Astrocyte (in vitro differentiated cells and primary cell): ENCODE measurements at regions not wholly inside any gene's neighbourhood (a gene's known extent, or its start where the extent isn't known, plus 50 kb on each side); places are given as distances from the start of the nearest gene placed in this dataset.

Experiments
- DNase-seq: peaks from one replicate; pipeline ENCODE4 v3.0.0-alpha.2; 2010; ENCODE audit warnings: low read depth
- FAIRE-seq: peaks from 2 replicates; lab custom pipeline; 2011; peaks lifted over from hg19 to GRCh38; lab: Jason Lieb, UNC
- H2AFZ ChIP-seq: 2 replicates; pipeline ENCODE4 v1.6.0; 2012; ENCODE audit warnings: low read depth, low read length, inconsistent platforms
- H3K27ac ChIP-seq: 2 replicates; pipeline ENCODE4 v1.5.1; 2011; ENCODE audit warnings: low read depth, low read length, inconsistent platforms
- H3K27me3 ChIP-seq: 2 replicates; pipeline ENCODE4 v1.6.0; 2011; ENCODE audit warnings: low read length, inconsistent platforms; ENCODE audit not compliant: insufficient read depth
- H3K36me3 ChIP-seq: 2 replicates; pipeline ENCODE4 v1.5.1; 2011; ENCODE audit warnings: low read length, inconsistent platforms; ENCODE audit not compliant: insufficient read depth
- H3K4me1 ChIP-seq: 2 replicates; pipeline ENCODE4 v1.5.1; 2011; ENCODE audit warnings: low read length, inconsistent platforms; ENCODE audit not compliant: insufficient read depth
- H3K4me2 ChIP-seq: 2 replicates; pipeline ENCODE4 v1.6.0; 2012; ENCODE audit warnings: low read length, inconsistent platforms
- H3K4me3 ChIP-seq: 2 replicates; pipeline ENCODE4 v1.5.1; 2011; ENCODE audit warnings: low read depth, mild to moderate bottlenecking, low read length, inconsistent platforms; ENCODE audit not compliant: insufficient read depth
- H3K79me2 ChIP-seq: 2 replicates; pipeline ENCODE4 v1.6.0; 2012; ENCODE audit warnings: mild to moderate bottlenecking, low read length, inconsistent platforms; ENCODE audit not compliant: insufficient read depth
- H3K9ac ChIP-seq: 2 replicates; pipeline ENCODE4 v1.6.0; 2012; ENCODE audit warnings: mild to moderate bottlenecking, low read length, inconsistent platforms
- H3K9me3 ChIP-seq: 2 replicates; pipeline ENCODE4 v1.5.1; 2012; ENCODE audit warnings: low read depth, mild to moderate bottlenecking, low read length, inconsistent platforms; ENCODE audit not compliant: insufficient read depth
- H4K20me1 ChIP-seq: 2 replicates; pipeline ENCODE4 v1.6.0; 2012; ENCODE audit warnings: low read length, inconsistent platforms; ENCODE audit not compliant: insufficient read depth
- H3K27ac Mint-ChIP-seq: one replicate; pipeline ENCODE4 v1.8.0; 2021; ENCODE audit warnings: mild to moderate bottlenecking, mixed read lengths; ENCODE audit not compliant: unreplicated experiment
- H3K27me3 Mint-ChIP-seq: one replicate; pipeline ENCODE4 v1.8.0; 2021; ENCODE audit warnings: low read depth, mixed read lengths; ENCODE audit not compliant: unreplicated experiment
- H3K36me3 Mint-ChIP-seq: one replicate; pipeline ENCODE4 v1.8.0; 2021; ENCODE audit warnings: low read depth, mixed read lengths; ENCODE audit not compliant: unreplicated experiment
- H3K4me1 Mint-ChIP-seq: one replicate; pipeline ENCODE4 v1.8.0; 2021; ENCODE audit warnings: low read depth, mixed read lengths; ENCODE audit not compliant: unreplicated experiment
- H3K4me3 Mint-ChIP-seq: one replicate; pipeline ENCODE4 v1.8.0; 2021; ENCODE audit warnings: mild to moderate bottlenecking, moderate library complexity, mixed read lengths; ENCODE audit not compliant: unreplicated experiment
- H3K9me3 Mint-ChIP-seq: one replicate; pipeline ENCODE4 v1.8.0; 2021; ENCODE audit warnings: mild to moderate bottlenecking, mixed read lengths; ENCODE audit not compliant: unreplicated experiment
- CTCF ChIP-seq: IDR thresholded peaks from 2 replicates; pipeline ENCODE4 v1.5.1; 2011; ENCODE audit warnings: low read depth, mild to moderate bottlenecking, inconsistent platforms, low read length, moderate library complexity; ENCODE audit not compliant: insufficient read depth
- EZH2 ChIP-seq: IDR thresholded peaks from 2 replicates; pipeline ENCODE4 v1.6.1; 2012; ENCODE audit warnings: mild to moderate bottlenecking, low read length, inconsistent platforms; ENCODE audit not compliant: insufficient read depth

GRCh38 chr9:12305211-12305610 lies 388.0 kb upstream of the TYRP1 start:
- no peak for FAIRE-seq
- Histone ChIP-seq H3K27me3 (no peaks in the 10 kb centered on the region), H2AFZ (no peak overlapping the region), H3K4me1 (no peaks in the 10 kb centered on the region), H3K27ac (no peak overlapping the region), H3K9me3 (no peaks in the 10 kb centered on the region), H3K36me3 (no peaks in the 10 kb centered on the region), H3K4me3 (no peak overlapping the region), H3K4me2 (no peak overlapping the region), H4K20me1 (no peaks in the 10 kb centered on the region), H3K79me2 (no peaks in the 10 kb centered on the region), H3K9ac (no peak overlapping the region)
- no peak for DNase-seq
- Mint-ChIP-seq H3K27ac (no peak overlapping the region), H3K27me3 (no peaks in the 10 kb centered on the region), H3K36me3 (no peaks in the 10 kb centered on the region), H3K4me3 (no peak overlapping the region), H3K9me3 (no peaks in the 10 kb centered on the region), H3K4me1 (no peaks in the 10 kb centered on the region)
- TF ChIP-seq EZH2 (no peak), CTCF (no peak)

- no peaks in the 10 kb centered on the region for H3K4me1 ChIP-seq
- H3K4me2 ChIP-seq: no peak overlapping the region
- FAIRE-seq (no peak), DNase-seq (no peak)
- H3K36me3 Mint-ChIP-seq: no peaks in the 10 kb centered on the region
- no peaks in the 10 kb centered on the region for H3K27me3 Mint-ChIP-seq
- no peak overlapping the region for H3K4me3 Mint-ChIP-seq
- peaks cover 7% of the 10 kb centered on the region for H3K9me3 Mint-ChIP-seq
- no peaks in the 10 kb centered on the region for H4K20me1 ChIP-seq
- no peak overlapping the region for H3K27ac ChIP-seq
- H3K9ac ChIP-seq: no peak overlapping the region
- no peak overlapping the region for H2AFZ ChIP-seq
- no peak overlapping the region for H3K27ac Mint-ChIP-seq
- H3K79me2 ChIP-seq: no peaks in the 10 kb centered on the region
- TF ChIP-seq CTCF (no peak), EZH2 (no peak)
- H3K27me3 ChIP-seq: no peaks in the 10 kb centered on the region
- H3K4me1 Mint-ChIP-seq: no peaks in the 10 kb centered on the region
- H3K4me3 ChIP-seq: no peak overlapping the region
- H3K9me3 ChIP-seq: no peaks in the 10 kb centered on the region
- H3K36me3 ChIP-seq: no peaks in the 10 kb centered on the region
These were observed 378.6 kb upstream of the TYRP1 start for GRCh38 chr9:12314589-12314988.

- no peak overlapping the region for H3K4me2 ChIP-seq
- FAIRE-seq: no peak
- H2AFZ ChIP-seq: no peak overlapping the region
- H3K9me3 ChIP-seq: no peaks in the 10 kb centered on the region
- Mint-ChIP-seq H3K36me3 (no peaks in the 10 kb centered on the region), H3K4me3 (no peak overlapping the region), H3K27me3 (no peaks in the 10 kb centered on the region), H3K9me3 (no peaks in the 10 kb centered on the region), H3K27ac (no peak overlapping the region), H3K4me1 (no peaks in the 10 kb centered on the region)
- DNase-seq: no peak
- no peaks in the 10 kb centered on the region for H4K20me1 ChIP-seq
- no peaks in the 10 kb centered on the region for H3K36me3 ChIP-seq
- H3K79me2 ChIP-seq: no peaks in the 10 kb centered on the region
- H3K27ac ChIP-seq: no peak overlapping the region
- H3K9ac ChIP-seq: no peak overlapping the region
- no peak overlapping the region for H3K4me3 ChIP-seq
- no peaks in the 10 kb centered on the region for H3K27me3 ChIP-seq
- TF ChIP-seq CTCF (no peak), EZH2 (no peak)
- H3K4me1 ChIP-seq: no peaks in the 10 kb centered on the region
These were observed 374.2 kb upstream of the TYRP1 start for GRCh38 chr9:12318732-12319685.
